GM21529 (cell line): ENCODE measurements at regions not wholly inside any gene's neighbourhood (a gene's known extent, or its start where the extent isn't known, plus 50 kb on each side); places are given as distances from the start of the nearest gene placed in this dataset.
"Not testable (repeated sequence)": the region's sequence is repeated elsewhere in the genome, so short reads cannot be mapped to it uniquely, and the experiment has no call there.

Experiments
- ATAC-seq: cut with Tn5 transposase; IDR thresholded peaks from one replicate; pipeline ENCODE4 v1.9.1; 2021; ENCODE audit not compliant: unreplicated experiment

GRCh38 chr18:10604182-10604581 is 78.4 kb downstream of the NAPG start:
- ATAC-seq: no peak

- peak; percentile 53 for ATAC-seq
Measured at GRCh38 chr18:10606881-10607280, 81.1 kb downstream of the NAPG start.

GRCh38 chr18:10607332-10608248 is 81.8 kb downstream of the NAPG start:
- not testable (repeated sequence) for ATAC-seq

GRCh38 chr18:10608450-10608849 is 82.6 kb downstream of the NAPG start:
- ATAC-seq: not testable (repeated sequence)

GRCh38 chr18:10609046-10609445 is 83.2 kb downstream of the NAPG start:
- ATAC-seq: not testable (repeated sequence)

- not testable (repeated sequence) for ATAC-seq
Measured at GRCh38 chr18:10613226-10613625, 87.4 kb downstream of the NAPG start.

- ATAC-seq: not testable (repeated sequence)
Measured at GRCh38 chr18:10616714-10617113, 90.9 kb downstream of the NAPG start.

- not testable (repeated sequence) for ATAC-seq
Measured at GRCh38 chr18:10618797-10619196, 93.0 kb downstream of the NAPG start.

GRCh38 chr18:10619280-10619679 is 93.5 kb downstream of the NAPG start:
- ATAC-seq: not testable (repeated sequence)

GRCh38 chr18:10619833-10620232 is 94.0 kb downstream of the NAPG start:
- not testable (repeated sequence) for ATAC-seq
